Effector memory CD8-positive, alpha-beta T cell (primary cell): ENCODE measurements at regions not wholly inside any gene's neighbourhood (a gene's known extent, or its start where the extent isn't known, plus 50 kb on each side); places are given as distances from the start of the nearest gene placed in this dataset.

Experiments
- ATAC-seq: fragments of 150-1000 bp; cut with Tn5 transposase; replicated peaks from 2 replicates; pipeline ENCODE4 v1.10.0; 2021; ENCODE audit warnings: mild to moderate bottlenecking, moderate library complexity
- DNase-seq, 3 experiments: peaks; one replicate each; pipeline ENCODE4 v3.0.0; 2021
- H3K27ac Mint-ChIP-seq, 2 donors: one replicate each; pipeline ENCODE4 v1.8.0; 2022; ENCODE audit warnings: mild to moderate bottlenecking in 2 of 2, mixed read lengths in 2 of 2, moderate library complexity in 2 of 2
- H3K27me3 Mint-ChIP-seq, 2 donors: one replicate each; pipeline ENCODE4 v1.8.0; 2022; ENCODE audit warnings: mixed read lengths in 2 of 2
- H3K36me3 Mint-ChIP-seq: one replicate; pipeline ENCODE4 v1.8.0; 2022; ENCODE audit warnings: mild to moderate bottlenecking, moderate library complexity, mixed read lengths; ENCODE audit not compliant: insufficient read depth
- H3K4me1 Mint-ChIP-seq, 2 donors: one replicate each; pipeline ENCODE4 v1.8.0; 2022; ENCODE audit warnings: low read depth in 2 of 2, mixed read lengths in 2 of 2
- H3K4me3 Mint-ChIP-seq, 2 donors: one replicate each; pipeline ENCODE4 v1.8.0; 2022; ENCODE audit warnings: mild to moderate bottlenecking in 2 of 2, mixed read lengths in 2 of 2, moderate library complexity in 2 of 2
- H3K9me3 Mint-ChIP-seq, 2 donors: one replicate each; pipeline ENCODE4 v1.8.0; 2022; ENCODE audit warnings: mixed read lengths in 2 of 2

GRCh38 chr12:113571713-113572112 lies 100.0 kb upstream of the LHX5 start:
- Mint-ChIP-seq H3K36me3 (no peaks in the 10 kb centered on the region), H3K9me3 (no peaks in the 10 kb centered on the region), H3K4me1 (no peaks in the 10 kb centered on the region), H3K27me3 (peaks cover 0 to 54% of the 10 kb centered on the region in 2 donors), H3K4me3 (no peak overlapping the region), H3K27ac (no peak overlapping the region)
- no peak for ATAC-seq
- DNase-seq = no peak

DNA sequence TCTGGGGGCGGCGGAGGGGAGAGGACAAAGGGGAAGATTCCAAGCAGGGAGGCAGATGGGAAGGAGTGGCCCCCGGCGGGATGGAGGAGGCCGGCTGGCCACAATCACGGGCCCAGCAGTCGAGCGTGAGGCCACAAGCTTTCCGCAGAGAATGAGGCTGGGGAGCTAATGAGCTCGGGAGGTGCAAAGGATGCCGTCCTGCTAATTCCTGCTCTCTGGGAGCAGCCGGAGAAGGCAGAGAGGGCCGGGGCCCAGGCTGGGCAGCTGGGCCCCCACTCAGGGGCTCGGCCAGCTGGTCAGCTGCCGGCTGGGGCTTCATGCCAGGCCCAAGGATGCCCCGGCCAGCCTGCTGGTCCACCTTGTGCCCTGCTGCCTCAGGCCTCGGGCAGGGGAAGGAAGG lies 98.1 kb upstream of the LHX5 start:
- no peaks in the 10 kb centered on the region for H3K36me3 Mint-ChIP-seq
- H3K9me3 Mint-ChIP-seq = no peaks in the 10 kb centered on the region
- H3K27ac Mint-ChIP-seq = no peak overlapping the region
- H3K4me1 Mint-ChIP-seq = no peaks in the 10 kb centered on the region
- no peak for DNase-seq
- ATAC-seq = no peak
- peaks cover 0 to 52% of the 10 kb centered on the region in 2 donors for H3K27me3 Mint-ChIP-seq
- H3K4me3 Mint-ChIP-seq = no peak overlapping the region

- DNase-seq (no peak), ATAC-seq (no peak)
- Mint-ChIP-seq H3K4me3 (no peak overlapping the region), H3K36me3 (no peaks in the 10 kb centered on the region), H3K9me3 (peaks cover 0 to 2% of the 10 kb centered on the region in 2 donors), H3K27me3 (peaks cover 11 to 67% of the 10 kb centered on the region in 2 donors), H3K27ac (no peak overlapping the region), H3K4me1 (no peaks in the 10 kb centered on the region)
Observed at GRCh38 chr12:113568021-113568420, 96.3 kb upstream of the LHX5 start.

DNA sequence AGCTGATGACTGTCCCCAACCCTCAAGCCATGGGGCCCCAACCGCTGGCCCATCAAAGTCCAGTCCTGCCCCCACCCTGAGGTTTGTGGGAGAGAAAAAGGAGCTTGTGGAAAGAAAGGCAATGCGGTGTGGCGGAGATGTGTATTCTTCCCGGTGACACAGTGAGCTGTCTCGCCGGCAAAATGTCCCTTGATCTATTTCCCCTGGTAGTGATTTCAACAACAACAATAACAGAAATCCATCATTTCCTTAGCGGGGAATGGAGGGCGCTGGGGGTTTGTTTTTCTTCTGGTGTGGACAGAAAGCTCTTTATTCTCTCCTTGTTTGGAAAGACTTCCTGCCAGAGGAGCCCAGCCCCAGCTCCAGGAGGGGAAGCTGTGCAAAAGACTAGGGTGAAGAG lies 93.7 kb upstream of the LHX5 start:
- H3K36me3 Mint-ChIP-seq = no peaks in the 10 kb centered on the region
- peaks cover 0 to 2% of the 10 kb centered on the region in 2 donors for H3K9me3 Mint-ChIP-seq
- no peak overlapping the region for H3K27ac Mint-ChIP-seq
- ATAC-seq = no peak
- no peaks in the 10 kb centered on the region for H3K4me1 Mint-ChIP-seq
- H3K4me3 Mint-ChIP-seq = no peak overlapping the region
- H3K27me3 Mint-ChIP-seq = peaks cover 12 to 70% of the 10 kb centered on the region in 2 donors
- DNase-seq = no peak

DNA sequence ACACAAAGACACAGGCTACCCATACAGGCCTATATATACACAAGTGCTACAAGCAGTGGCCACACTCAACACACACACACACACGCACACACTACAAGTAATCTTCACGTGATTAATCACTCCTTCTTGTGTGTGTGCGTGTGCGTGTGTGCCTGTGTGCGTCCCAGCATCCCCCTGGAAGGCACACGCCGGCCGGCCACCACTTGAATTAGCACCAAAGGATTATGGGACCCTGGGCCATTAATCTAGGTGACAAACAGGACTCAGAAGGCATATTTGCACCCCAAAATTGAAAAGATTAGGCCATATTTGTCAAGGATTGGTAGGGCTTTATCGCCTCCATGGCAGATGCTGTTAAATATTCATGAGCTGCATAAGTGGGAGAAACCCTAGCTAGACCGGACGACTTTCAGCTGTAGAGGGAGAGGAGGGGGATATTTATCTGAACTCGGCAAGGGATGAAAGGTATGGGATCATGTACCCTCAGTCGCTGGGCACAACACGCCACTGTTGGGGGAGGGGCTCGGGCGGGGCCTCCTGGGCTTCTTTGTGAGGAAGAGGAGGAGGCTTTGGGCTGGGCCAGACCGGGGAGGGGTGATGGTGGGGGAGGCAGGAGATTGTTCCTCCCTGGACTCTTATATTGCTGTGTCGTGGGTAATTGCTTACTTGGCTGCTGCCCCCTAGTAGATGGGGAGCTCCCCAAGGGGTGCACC lies 89.6 kb upstream of the LHX5 start:
- peaks cover 0 to 2% of the 10 kb centered on the region in 2 donors for H3K9me3 Mint-ChIP-seq
- H3K27ac Mint-ChIP-seq = no peak overlapping the region
- no peaks in the 10 kb centered on the region for H3K36me3 Mint-ChIP-seq
- no peak for DNase-seq
- H3K27me3 Mint-ChIP-seq = peaks cover 28 to 72% of the 10 kb centered on the region in 2 donors
- no peak for ATAC-seq
- H3K4me1 Mint-ChIP-seq = no peaks in the 10 kb centered on the region
- H3K4me3 Mint-ChIP-seq = no peak overlapping the region

DNA sequence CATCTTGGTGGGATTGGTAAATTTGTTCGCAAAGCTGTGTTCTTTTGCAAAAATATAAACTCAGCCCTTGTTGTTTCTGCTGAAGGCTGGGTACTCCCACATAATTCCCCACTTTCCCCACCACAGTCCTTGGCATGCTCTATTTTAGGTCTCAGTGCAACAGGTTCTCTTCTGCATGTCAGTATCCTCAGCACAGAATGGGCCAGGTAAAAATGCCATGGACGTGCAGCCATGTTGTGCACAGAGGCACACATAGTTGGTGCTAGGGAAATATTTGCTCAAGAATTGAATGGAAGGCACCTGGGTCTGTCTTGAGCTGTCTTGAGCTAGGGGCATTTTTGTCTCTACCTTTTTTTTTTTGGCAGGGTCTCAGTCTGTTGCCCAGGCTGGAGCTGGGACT lies 87.8 kb upstream of the LHX5 start:
- DNase-seq (no peak), ATAC-seq (no peak)
- peaks cover 0 to 2% of the 10 kb centered on the region in 2 donors for H3K9me3 Mint-ChIP-seq
- H3K36me3 Mint-ChIP-seq = no peaks in the 10 kb centered on the region
- H3K4me1 Mint-ChIP-seq = no peaks in the 10 kb centered on the region
- H3K4me3 Mint-ChIP-seq = no peak overlapping the region
- H3K27ac Mint-ChIP-seq = no peak overlapping the region
- H3K27me3 Mint-ChIP-seq = peaks cover 35 to 59% of the 10 kb centered on the region in 2 donors

- Mint-ChIP-seq H3K9me3 (peaks cover 0 to 8% of the 10 kb centered on the region in 2 donors), H3K4me1 (no peaks in the 10 kb centered on the region), H3K4me3 (no peak overlapping the region), H3K27ac (no peak overlapping the region), H3K36me3 (no peaks in the 10 kb centered on the region), H3K27me3 (peaks cover 23 to 43% of the 10 kb centered on the region in 2 donors)
- DNase-seq (no peak), ATAC-seq (no peak)
Observed at GRCh38 chr12:113555226-113555625, 83.6 kb upstream of the LHX5 start.

DNA sequence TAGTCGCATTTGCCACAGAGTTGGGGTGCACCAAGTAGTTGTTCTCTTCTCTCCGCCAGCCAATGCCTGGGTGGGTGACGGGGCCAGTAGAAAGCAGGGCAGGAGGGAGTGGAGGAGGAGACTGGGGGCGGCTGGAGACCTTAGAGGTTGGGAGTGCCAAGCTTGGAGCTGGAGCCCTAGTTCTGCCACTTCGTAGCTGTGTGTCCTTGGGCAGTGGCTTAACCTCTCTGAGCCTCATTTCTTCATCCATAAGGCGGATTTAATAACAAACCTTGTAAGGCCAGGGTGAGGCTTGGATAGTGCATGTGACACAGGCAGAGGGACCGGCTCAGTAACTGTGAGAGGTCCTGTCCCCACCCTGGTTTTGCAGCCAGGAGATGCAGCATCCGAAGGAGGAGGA lies 81.1 kb upstream of the LHX5 start:
- Mint-ChIP-seq H3K9me3 (peaks cover 0 to 8% of the 10 kb centered on the region in 2 donors), H3K4me1 (no peaks in the 10 kb centered on the region), H3K4me3 (no peak overlapping the region), H3K27me3 (peaks cover 9 to 42% of the 10 kb centered on the region in 2 donors), H3K27ac (no peak overlapping the region), H3K36me3 (no peaks in the 10 kb centered on the region)
- ATAC-seq (no peak), DNase-seq (no peak)

GRCh38 chr12:113551563-113551962 lies 79.9 kb upstream of the LHX5 start:
- peaks cover 0 to 8% of the 10 kb centered on the region in 2 donors for H3K9me3 Mint-ChIP-seq
- no peaks in the 10 kb centered on the region for H3K36me3 Mint-ChIP-seq
- H3K27me3 Mint-ChIP-seq = peaks cover 17 to 45% of the 10 kb centered on the region in 2 donors
- peaks cover 0 to 2% of the 10 kb centered on the region in 2 donors for H3K4me1 Mint-ChIP-seq
- no peak overlapping the region for H3K4me3 Mint-ChIP-seq
- DNase-seq (no peak), ATAC-seq (no peak)
- H3K27ac Mint-ChIP-seq = no peak overlapping the region

GRCh38 chr12:113548467-113548866 lies 76.8 kb upstream of the LHX5 start:
- Mint-ChIP-seq H3K4me1 (peaks cover 0 to 2% of the 10 kb centered on the region in 2 donors), H3K4me3 (no peak overlapping the region), H3K36me3 (no peaks in the 10 kb centered on the region), H3K27ac (no peak overlapping the region), H3K9me3 (peaks cover 0 to 8% of the 10 kb centered on the region in 2 donors), H3K27me3 (peaks cover 10 to 49% of the 10 kb centered on the region in 2 donors)
- ATAC-seq = no peak
- no peak for DNase-seq

DNA sequence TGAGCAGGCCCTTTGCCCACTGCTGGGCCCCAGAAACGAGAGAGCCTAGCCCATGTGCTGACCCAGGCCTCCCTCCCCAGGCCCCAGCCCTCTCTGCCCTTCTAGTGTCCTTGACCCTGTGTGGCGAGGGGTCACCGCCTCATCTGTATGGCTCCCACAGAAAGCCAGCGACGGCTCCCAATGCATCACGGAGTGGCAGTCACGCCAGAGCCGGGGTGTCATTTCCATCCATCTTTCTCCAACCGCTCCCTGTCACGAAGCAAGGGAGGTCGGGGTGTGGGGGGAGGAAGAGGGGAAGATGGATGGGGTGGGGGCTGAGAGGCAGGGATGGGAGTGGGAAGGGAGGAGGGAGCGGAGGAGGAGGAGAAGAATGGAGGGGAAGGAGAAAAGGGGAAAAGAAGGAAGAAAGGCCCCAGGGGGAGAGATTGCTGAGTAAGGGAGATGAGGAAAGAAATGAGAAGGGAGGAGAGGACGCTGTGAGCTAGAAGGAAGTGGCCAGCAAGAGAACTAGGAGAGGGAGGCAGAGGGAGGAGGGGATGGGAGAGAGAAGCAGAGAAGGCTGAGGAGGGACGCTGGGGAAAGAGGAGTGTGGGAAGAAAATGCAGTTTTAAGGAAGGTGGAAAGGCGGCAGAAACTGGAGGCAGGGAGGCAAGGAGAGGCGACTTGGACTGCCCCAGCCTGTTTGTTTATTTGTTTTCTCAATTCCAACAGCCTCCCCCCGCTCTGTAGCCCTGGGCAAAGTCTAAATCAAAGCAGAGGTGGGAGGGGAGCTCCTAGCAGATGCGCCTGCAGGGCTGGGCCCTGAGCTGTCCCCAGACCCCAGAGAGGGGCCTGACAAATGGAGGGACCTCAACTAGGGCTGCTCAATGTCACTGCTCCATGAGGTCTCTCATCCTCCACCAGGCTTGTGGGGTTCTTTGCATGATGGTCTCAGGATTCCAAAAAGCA lies 75.5 kb upstream of the LHX5 start:
- Mint-ChIP-seq H3K27me3 (peaks cover 10 to 41% of the 10 kb centered on the region in 2 donors), H3K27ac (no peak overlapping the region), H3K4me1 (peaks cover 0 to 2% of the 10 kb centered on the region in 2 donors), H3K9me3 (peaks cover 0 to 8% of the 10 kb centered on the region in 2 donors), H3K4me3 (no peak overlapping the region), H3K36me3 (no peaks in the 10 kb centered on the region)
- no peak for DNase-seq
- no peak for ATAC-seq

GRCh38 chr12:113537751-113538087 lies 66.0 kb upstream of the LHX5 start:
- peaks cover 26 to 45% of the 10 kb centered on the region in 2 donors for H3K27me3 Mint-ChIP-seq
- no peak overlapping the region for H3K4me3 Mint-ChIP-seq
- peaks cover under 1% of the 10 kb centered on the region for H3K36me3 Mint-ChIP-seq
- peaks cover 5 to 19% of the 10 kb centered on the region in 2 donors for H3K9me3 Mint-ChIP-seq
- H3K4me1 Mint-ChIP-seq = no peaks in the 10 kb centered on the region
- ATAC-seq (no peak), DNase-seq (no peak)
- H3K27ac Mint-ChIP-seq = no peak overlapping the region

GRCh38 chr12:113537046-113537750 lies 65.5 kb upstream of the LHX5 start:
- Mint-ChIP-seq H3K36me3 (peaks cover 2% of the 10 kb centered on the region), H3K27me3 (peaks cover 26 to 50% of the 10 kb centered on the region in 2 donors), H3K4me1 (no peaks in the 10 kb centered on the region), H3K4me3 (no peak overlapping the region), H3K9me3 (peaks cover 5 to 19% of the 10 kb centered on the region in 2 donors), H3K27ac (no peak overlapping the region)
- DNase-seq (no peak), ATAC-seq (no peak)
